H1 (cell line): ENCODE measurements at regions not wholly inside any gene's neighbourhood (a gene's known extent, or its start where the extent isn't known, plus 50 kb on each side); places are given as distances from the start of the nearest gene placed in this dataset.

ENCODE experiments used
- EP300 ChIP-seq, 2 experiments: IDR thresholded peaks; 1 replicate in 1 of 2; 2 replicates in 1 of 2; pipeline ENCODE4 v1.6.1; 2011 to 2012; ENCODE audit warnings: low read depth in 2 of 2, low read length in 2 of 2, mild to moderate bottlenecking in 2 of 2, borderline replicate concordance in 1 of 2, inconsistent platforms in 1 of 2, moderate library complexity in 1 of 2
- HDAC2 ChIP-seq, 2 experiments: fragments of 300-600 bp in 1 of 2; sonication (generic) in 1 of 2; IDR thresholded peaks; 2 replicates each; pipeline ENCODE4 v1.6.1; 2011 to 2012; ENCODE audit warnings: low read depth in 2 of 2, low read length in 2 of 2, mild to moderate bottlenecking in 2 of 2, moderate library complexity in 2 of 2, borderline replicate concordance in 1 of 2, inconsistent platforms in 1 of 2
- NANOG ChIP-seq: IDR thresholded peaks from 2 replicates; pipeline ENCODE4 v1.6.1; 2011; ENCODE audit warnings: low read length, low read depth, mild to moderate bottlenecking, inconsistent platforms; ENCODE audit not compliant: insufficient read depth, poor library complexity, severe bottlenecking
- POU5F1 ChIP-seq: IDR thresholded peaks from 2 replicates; pipeline ENCODE4 v1.6.1; 2011; ENCODE audit warnings: low read depth, mild to moderate bottlenecking, low read length, moderate library complexity
- RXRA ChIP-seq: IDR thresholded peaks from 2 replicates; pipeline ENCODE4 v1.6.1; 2011; ENCODE audit warnings: low read depth, mild to moderate bottlenecking, low read length, moderate library complexity; ENCODE audit not compliant: insufficient read depth
- SIN3A ChIP-seq, 2 experiments: IDR thresholded peaks in 1 of 2; conservative IDR thresholded peaks in 1 of 2; 2 replicates each; pipeline ENCODE4 v1.6.1; 2011 to 2012; ENCODE audit warnings: low read length in 2 of 2, improper control_type of control experiment in 1 of 2, low read depth in 1 of 2, mild to moderate bottlenecking in 1 of 2

- TF ChIP-seq SIN3A (conservative IDR thresholded peaks at IDR 0.05 in 1 of 2, IDR thresholded peaks at IDR 0.05 in 1 of 2; ENCODE audit: low read depth in 1 of 2, low read length in 2 of 2): no peak
- TF ChIP-seq EP300 (IDR thresholded peaks at IDR 0.05; ENCODE audit: borderline replicate concordance in 1 of 2, low read depth in 2 of 2, low read length in 2 of 2): no peak
- TF ChIP-seq NANOG: no peak
- TF ChIP-seq HDAC2 (IDR thresholded peaks at IDR 0.05; ENCODE audit: borderline replicate concordance in 1 of 2, low read depth in 2 of 2, low read length in 2 of 2): no peak
- TF ChIP-seq RXRA: no peak
- no peak for TF ChIP-seq POU5F1
These were observed 310.5 kb downstream of the BRD1 start (continued) for GRCh38 chr22:49517211-49517610.
